NT2/D1 (cell line): ENCODE measurements at regions not wholly inside any gene's neighbourhood (a gene's known extent, or its start where the extent isn't known, plus 50 kb on each side); places are given as distances from the start of the nearest gene placed in this dataset.

Experiments used
- DNase-seq: peaks from one replicate; pipeline ENCODE4 v3.0.0-alpha.2; 2011; ENCODE audit warnings: low read depth, low spot score
- H3K27me3 ChIP-seq: 2 replicates; pipeline ENCODE4 v1.6.0; 2011; ENCODE audit warnings: mild to moderate bottlenecking; ENCODE audit not compliant: insufficient read length, insufficient read depth
- H3K36me3 ChIP-seq: 2 replicates; pipeline ENCODE4 v1.6.1; 2011; ENCODE audit warnings: mild to moderate bottlenecking, low read length, mixed read lengths; ENCODE audit not compliant: insufficient read depth, insufficient read length
- H3K4me1 ChIP-seq: 2 replicates; pipeline ENCODE4 v1.5.1; 2011; ENCODE audit not compliant: insufficient read depth, insufficient read length
- H3K4me3 ChIP-seq: 2 replicates; pipeline ENCODE4 v1.5.1; 2011; ENCODE audit warnings: low read depth; ENCODE audit not compliant: insufficient read length
- H3K9ac ChIP-seq: 2 replicates; pipeline ENCODE4 v1.6.0; 2011; ENCODE audit warnings: low read depth; ENCODE audit not compliant: insufficient read length
- H3K9me3 ChIP-seq: 2 replicates; pipeline ENCODE4 v1.5.1; 2011; ENCODE audit warnings: mild to moderate bottlenecking, low read length; ENCODE audit not compliant: insufficient read depth
- SUZ12 ChIP-seq: IDR thresholded peaks from 2 replicates; pipeline ENCODE4 v1.6.1; 2011; ENCODE audit not compliant: insufficient read length, insufficient read depth; ENCODE audit errors: extremely low read depth
- YY1 ChIP-seq: IDR thresholded peaks from 2 replicates; pipeline ENCODE4 v1.6.1; 2011; ENCODE audit not compliant: insufficient read length, insufficient read depth
- ZNF274 ChIP-seq: IDR thresholded peaks from 2 replicates; pipeline ENCODE4 v1.6.1; 2011; ENCODE audit warnings: mild to moderate bottlenecking, low read depth, low read length

GRCh38 chr12:127083008-127083949 lies 1183.7 kb upstream of the TMEM132C start:
- DNase-seq, result no peak
- Histone ChIP-seq H3K36me3 (no peaks in the 10 kb centered on the region), H3K4me3 (no peak overlapping the region), H3K27me3 (no peaks in the 10 kb centered on the region), H3K4me1 (no peaks in the 10 kb centered on the region), H3K9me3 (no peaks in the 10 kb centered on the region), H3K9ac (no peak overlapping the region)
- no peak for TF ChIP-seq SUZ12
- TF ChIP-seq YY1, result no peak
- TF ChIP-seq ZNF274, result no peak

- Histone ChIP-seq H3K27me3 (no peaks in the 10 kb centered on the region), H3K36me3 (no peaks in the 10 kb centered on the region), H3K4me1 (no peaks in the 10 kb centered on the region), H3K9me3 (peaks cover 6% of the 10 kb centered on the region; the same call in 1 of the 2 replicates), H3K9ac (no peak overlapping the region), H3K4me3 (no peak overlapping the region)
- TF ChIP-seq SUZ12 (no peak), ZNF274 (no peak), YY1 (no peak)
- DNase-seq, result no peak
These were observed 1165.9 kb upstream of the TMEM132C start for GRCh38 chr12:127101076-127101475.

GRCh38 chr12:127106041-127106440 lies 1160.9 kb upstream of the TMEM132C start:
- no peak for DNase-seq
- Histone ChIP-seq H3K9ac (no peak overlapping the region), H3K27me3 (no peaks in the 10 kb centered on the region), H3K9me3 (peaks cover 4% of the 10 kb centered on the region; the same call in 1 of the 2 replicates), H3K4me3 (no peak overlapping the region), H3K36me3 (no peaks in the 10 kb centered on the region), H3K4me1 (no peaks in the 10 kb centered on the region)
- TF ChIP-seq YY1 (no peak), ZNF274 (no peak), SUZ12 (no peak)

- TF ChIP-seq SUZ12, result no peak
- no peak for TF ChIP-seq ZNF274
- no peak for TF ChIP-seq YY1
- H3K4me3 ChIP-seq, result no peak overlapping the region
- H3K27me3 ChIP-seq, result no peaks in the 10 kb centered on the region
These were observed 1160.3 kb upstream of the TMEM132C start for GRCh38 chr12:127106697-127107096.

GRCh38 chr12:127107744-127108143 lies 1159.2 kb upstream of the TMEM132C start:
- DNase-seq, result no peak
- Histone ChIP-seq H3K4me1 (no peaks in the 10 kb centered on the region), H3K4me3 (no peak overlapping the region), H3K9me3 (no peaks in the 10 kb centered on the region), H3K36me3 (no peaks in the 10 kb centered on the region), H3K9ac (no peak overlapping the region), H3K27me3 (no peaks in the 10 kb centered on the region)
- TF ChIP-seq YY1, result no peak
- no peak for TF ChIP-seq ZNF274
- TF ChIP-seq SUZ12, result no peak

More at GRCh38 chr12:127106697-127107096, 1160.3 kb upstream of the TMEM132C start:
- Histone ChIP-seq H3K9ac (no peak overlapping the region), H3K4me1 (no peaks in the 10 kb centered on the region), H3K9me3 (no peaks in the 10 kb centered on the region), H3K36me3 (no peaks in the 10 kb centered on the region)
- no peak for DNase-seq

- TF ChIP-seq YY1, result no peak
- TF ChIP-seq SUZ12, result no peak
- TF ChIP-seq ZNF274, result no peak
- Histone ChIP-seq H3K4me1 (no peaks in the 10 kb centered on the region), H3K9ac (no peak overlapping the region), H3K9me3 (no peaks in the 10 kb centered on the region), H3K27me3 (no peaks in the 10 kb centered on the region), H3K4me3 (no peak overlapping the region), H3K36me3 (no peaks in the 10 kb centered on the region)
- DNase-seq, result peak; percentile 42
These were observed 1158.4 kb upstream of the TMEM132C start for GRCh38 chr12:127108360-127109215.

- TF ChIP-seq ZNF274 (no peak), YY1 (no peak), SUZ12 (no peak)
- no peaks in the 10 kb centered on the region for H3K9me3 ChIP-seq
- no peak overlapping the region for H3K4me3 ChIP-seq
- peak; percentile 20 for DNase-seq
- no peaks in the 10 kb centered on the region for H3K27me3 ChIP-seq
- H3K9ac ChIP-seq, result no peak overlapping the region
- H3K4me1 ChIP-seq, result no peaks in the 10 kb centered on the region
- H3K36me3 ChIP-seq, result no peaks in the 10 kb centered on the region
These were observed 1153.0 kb upstream of the TMEM132C start for GRCh38 chr12:127113945-127114344.
